ENCODE measurements at regions not wholly inside any gene's neighbourhood (a gene's known extent, or its start where the extent isn't known, plus 50 kb on each side); places are given as distances from the start of the nearest gene placed in this dataset.
"Not testable (repeated sequence)": the region's sequence is repeated elsewhere in the genome, so short reads cannot be mapped to it uniquely, and the experiment has no call there.

DNA sequence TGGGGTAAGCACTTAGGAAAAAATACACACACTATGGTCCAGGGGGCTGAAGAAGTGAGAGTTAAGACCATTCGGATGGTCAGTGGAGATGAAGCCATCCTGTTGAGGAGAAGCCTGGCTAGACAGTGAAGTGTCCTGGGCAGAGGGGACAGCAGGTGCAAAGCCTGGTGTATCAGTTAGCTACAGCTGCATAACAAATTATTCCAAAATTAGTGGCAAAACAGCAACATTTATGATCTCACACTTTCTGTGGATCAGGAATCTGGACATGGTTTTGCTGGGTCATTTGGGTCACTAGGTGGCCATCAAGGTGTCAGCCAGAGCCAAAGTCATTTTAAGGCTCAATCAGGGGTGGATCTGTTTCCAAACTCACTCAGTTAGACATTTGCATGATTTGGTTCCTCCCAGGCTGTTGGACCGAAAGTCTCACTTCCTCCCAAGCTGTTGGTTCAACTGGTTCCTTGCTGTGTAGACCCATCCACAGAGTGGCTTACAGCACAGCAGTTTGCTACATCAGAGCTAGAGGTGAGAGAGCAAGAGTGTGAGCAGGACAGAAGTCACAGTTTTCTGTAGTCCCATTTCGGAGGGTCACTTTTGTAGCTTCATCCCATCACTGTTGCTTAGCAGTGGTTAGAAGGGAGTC lies 80.1 kb upstream of the ALX4 start:
- H3K9me3 Mint-ChIP-seq: peaks cover 0 to 9% (median 7%) of the 10 kb centered on the region in 5 donors

DNA sequence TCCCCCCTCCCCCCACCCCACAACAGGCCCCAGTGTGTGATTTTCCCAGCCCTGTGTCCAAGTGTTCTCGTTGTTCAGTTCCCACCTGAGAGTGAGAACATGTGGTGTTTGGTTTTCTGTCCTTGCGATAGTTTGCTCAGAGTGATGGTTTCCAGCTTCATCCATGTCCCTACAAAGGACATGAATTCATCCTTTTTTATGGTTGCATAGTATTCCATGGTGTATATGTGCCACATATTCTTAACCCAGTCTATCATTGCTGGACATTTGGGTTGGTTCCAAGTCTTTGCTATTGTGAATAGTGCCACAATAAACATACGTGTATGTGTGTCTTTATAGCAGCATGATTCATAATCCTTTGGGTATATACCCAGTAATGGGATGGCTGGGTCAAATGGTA lies 81.1 kb upstream of the ALX4 start:
- H3K4me3 Mint-ChIP-seq; H3K36me3 ChIP-seq (ENCODE audit: insufficient read depth, low read length); H3K27ac Mint-ChIP-seq; CTCF ChIA-PET; H3K4me3 ChIP-seq (ENCODE audit: low read length); H3K4me1 ChIP-seq (ENCODE audit: insufficient read depth, low read length); H3K9me3 ChIP-seq (ENCODE audit: low read length); H3K9me3 Mint-ChIP-seq; H3K4me1 Mint-ChIP-seq; H3K27me3 ChIP-seq (ENCODE audit: insufficient read depth, low read length, poor library complexity, severe bottlenecking); H3K36me3 Mint-ChIP-seq; H3K27ac ChIP-seq (ENCODE audit: low read depth, low read length); POLR2A ChIA-PET; DNase-seq: not testable (repeated sequence)
- peaks cover 12 to 31% of the 10 kb centered on the region in 2 donors for H3K27me3 Mint-ChIP-seq

More for the DNA sequence above, 80.1 kb upstream of the ALX4 start:
- Histone ChIP-seq H3K4me1 (ENCODE audit: insufficient read depth, low read length) (no peaks in the 10 kb centered on the region), H3K9me3 (ENCODE audit: low read length) (no peaks in the 10 kb centered on the region), H3K4me3 (ENCODE audit: low read length) (no peak overlapping the region), H3K36me3 (ENCODE audit: insufficient read depth, low read length) (no peaks in the 10 kb centered on the region), H3K27me3 (ENCODE audit: insufficient read depth, low read length, poor library complexity, severe bottlenecking) (no peaks in the 10 kb centered on the region), H3K27ac (ENCODE audit: low read depth, low read length) (no peak overlapping the region)
- Mint-ChIP-seq H3K27ac (no peak overlapping the region), H3K27me3 (peaks cover 9 to 30% of the 10 kb centered on the region in 2 donors), H3K4me1 (no peaks in the 10 kb centered on the region), H3K4me3 (no peak overlapping the region), H3K36me3 (no peaks in the 10 kb centered on the region)
- POLR2A ChIA-PET: no interaction called here
- CTCF ChIA-PET: no interaction called here
- no peak for DNase-seq

DNA sequence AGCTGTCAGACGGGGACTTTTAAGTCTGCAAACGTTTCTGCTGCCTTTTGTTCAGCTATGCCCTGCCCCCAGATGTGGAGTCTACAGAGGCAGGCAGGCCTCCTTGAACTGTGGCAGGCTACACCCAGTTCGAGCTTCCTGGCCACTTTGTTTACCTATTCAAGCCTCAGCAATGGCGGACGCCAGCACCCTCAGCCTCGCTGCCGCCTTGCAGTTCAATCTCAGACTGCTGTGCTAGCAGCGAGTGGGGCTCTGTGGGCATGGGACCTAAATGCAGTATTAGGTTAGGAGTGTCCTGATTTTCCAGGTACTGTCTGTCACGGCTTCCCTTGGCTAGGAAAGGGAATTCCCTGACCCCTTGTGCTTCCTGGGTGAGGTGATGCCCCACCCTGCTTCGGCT lies 86.8 kb upstream of the ALX4 start:
- CTCF ChIA-PET; H3K9me3 ChIP-seq (ENCODE audit: low read length); H3K4me1 ChIP-seq (ENCODE audit: insufficient read depth, low read length); H3K27me3 ChIP-seq (ENCODE audit: insufficient read depth, low read length, poor library complexity, severe bottlenecking); H3K27ac ChIP-seq (ENCODE audit: low read depth, low read length); H3K9me3 Mint-ChIP-seq; H3K4me3 ChIP-seq (ENCODE audit: low read length); H3K4me1 Mint-ChIP-seq; DNase-seq; POLR2A ChIA-PET; H3K4me3 Mint-ChIP-seq; H3K27ac Mint-ChIP-seq; H3K36me3 Mint-ChIP-seq; H3K36me3 ChIP-seq (ENCODE audit: insufficient read depth, low read length): not testable (repeated sequence)
- peaks cover 12 to 28% of the 10 kb centered on the region in 2 donors for H3K27me3 Mint-ChIP-seq

DNA sequence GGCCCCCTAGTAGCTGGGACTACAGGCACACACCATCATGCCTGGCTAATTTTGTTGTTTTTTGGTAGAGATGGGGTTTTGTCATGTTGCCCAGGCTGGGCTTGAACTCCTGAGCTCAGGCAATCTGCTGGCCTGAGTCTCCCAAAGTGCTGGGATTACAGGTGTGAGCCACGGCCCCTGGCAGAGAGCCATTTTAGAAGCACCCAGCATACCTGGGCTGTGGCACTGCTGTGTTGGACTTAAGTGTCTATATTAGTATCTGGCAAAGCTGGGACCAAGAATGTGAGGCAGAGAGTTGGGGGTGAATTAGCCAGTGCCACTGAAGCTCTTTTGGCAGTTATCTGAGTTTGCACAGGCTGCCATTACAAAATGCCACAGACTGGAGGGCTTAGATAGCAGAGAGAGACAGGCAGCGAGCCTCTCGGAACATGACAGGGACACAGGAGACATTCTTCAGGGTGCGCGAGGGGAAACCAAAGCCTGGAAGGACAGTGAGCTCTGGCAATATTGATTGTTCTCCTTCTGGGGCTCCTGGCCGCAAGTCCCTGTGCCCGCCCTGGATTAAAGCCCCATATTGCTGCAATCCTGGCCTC lies 87.7 kb upstream of the ALX4 start:
- Mint-ChIP-seq H3K36me3 (no peaks in the 10 kb centered on the region), H3K27ac (no peak overlapping the region), H3K4me3 (no peak overlapping the region), H3K4me1 (no peaks in the 10 kb centered on the region), H3K27me3 (peaks cover 10 to 28% of the 10 kb centered on the region in 2 donors), H3K9me3 (peaks cover 0 to 2% (median under 1%) of the 10 kb centered on the region in 5 donors)
- Histone ChIP-seq H3K4me1 (ENCODE audit: insufficient read depth, low read length) (no peaks in the 10 kb centered on the region), H3K4me3 (ENCODE audit: low read length) (no peak overlapping the region), H3K36me3 (ENCODE audit: insufficient read depth, low read length) (no peaks in the 10 kb centered on the region), H3K27ac (ENCODE audit: low read depth, low read length) (no peak overlapping the region), H3K9me3 (ENCODE audit: low read length) (no peaks in the 10 kb centered on the region), H3K27me3 (ENCODE audit: insufficient read depth, low read length, poor library complexity, severe bottlenecking) (no peaks in the 10 kb centered on the region)
- no peak for DNase-seq
- ChIA-PET POLR2A (no interaction called here), CTCF (no interaction called here)

DNA sequence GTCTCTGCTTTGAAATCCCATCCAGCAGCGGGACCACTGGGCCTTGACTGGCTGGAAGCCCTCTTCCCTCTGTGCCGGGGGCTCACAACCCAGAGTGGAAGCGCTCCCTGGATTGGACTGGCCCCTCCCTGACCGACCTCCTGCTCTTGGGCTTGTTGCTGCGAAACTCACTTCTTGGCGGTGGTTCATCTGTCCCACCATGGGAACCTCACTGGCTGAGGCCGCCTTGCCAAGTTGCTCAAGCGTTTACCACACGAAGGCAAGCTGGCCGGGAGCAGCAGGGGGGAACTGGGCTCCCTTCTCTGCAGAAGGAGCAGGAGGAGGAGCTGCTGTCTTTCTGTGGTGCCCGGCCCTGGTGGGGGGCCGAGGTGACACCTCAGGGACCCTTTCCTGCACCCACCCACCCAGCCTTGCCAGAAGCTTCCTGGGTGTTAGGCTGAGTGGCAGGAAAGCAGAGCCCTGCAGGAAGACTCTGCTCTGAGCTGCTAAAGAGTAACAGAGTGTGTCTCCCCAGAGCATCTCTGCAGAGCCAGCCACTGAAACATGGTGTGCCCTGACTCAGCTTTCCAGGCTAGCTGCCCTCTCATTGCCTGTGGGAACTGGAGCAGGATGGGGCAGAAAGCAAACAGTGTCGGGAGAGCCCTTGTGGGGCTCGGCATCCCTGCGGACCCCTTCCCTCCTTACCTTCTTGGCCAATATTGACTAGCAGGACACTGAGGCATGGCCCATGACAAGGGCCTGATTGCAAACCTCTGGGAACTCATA lies 88.5 kb upstream of the ALX4 start:
- Mint-ChIP-seq H3K4me1 (no peaks in the 10 kb centered on the region), H3K9me3 (peaks cover 0 to 2% (median 0%) of the 10 kb centered on the region in 5 donors), H3K36me3 (no peaks in the 10 kb centered on the region), H3K27me3 (peaks cover 10 to 33% of the 10 kb centered on the region in 2 donors), H3K4me3 (no peak overlapping the region), H3K27ac (no peak overlapping the region)
- Histone ChIP-seq H3K36me3 (ENCODE audit: insufficient read depth, low read length) (no peaks in the 10 kb centered on the region), H3K27ac (ENCODE audit: low read depth, low read length) (no peak overlapping the region), H3K4me3 (ENCODE audit: low read length) (no peak overlapping the region), H3K27me3 (ENCODE audit: insufficient read depth, low read length, poor library complexity, severe bottlenecking) (no peaks in the 10 kb centered on the region), H3K4me1 (ENCODE audit: insufficient read depth, low read length) (no peaks in the 10 kb centered on the region), H3K9me3 (ENCODE audit: low read length) (no peaks in the 10 kb centered on the region)
- ChIA-PET POLR2A (no interaction called here), CTCF (no interaction called here)
- DNase-seq: no peak

DNA sequence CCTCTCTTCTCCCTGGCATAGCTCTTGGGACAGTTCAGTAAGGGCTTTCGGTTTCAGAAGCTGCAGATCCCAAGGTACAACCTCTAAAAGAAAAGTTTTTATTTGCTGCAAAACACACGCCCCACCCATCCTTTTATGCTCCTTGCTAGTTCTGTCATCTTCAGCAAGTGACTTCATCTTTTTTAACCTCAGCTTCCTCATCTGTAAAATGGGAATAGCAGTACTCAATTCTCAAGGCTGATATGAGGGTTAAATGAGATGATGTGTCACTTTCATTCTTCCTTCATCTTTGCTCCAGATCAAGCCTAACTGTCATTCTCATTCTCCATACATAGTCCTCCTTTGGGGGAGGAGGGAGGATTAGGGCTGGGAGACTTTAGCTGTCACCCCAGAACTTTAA lies 90.0 kb upstream of the ALX4 start:
- no peak for DNase-seq
- no peaks in the 10 kb centered on the region for H3K36me3 ChIP-seq (ENCODE audit: insufficient read depth, low read length)

DNA sequence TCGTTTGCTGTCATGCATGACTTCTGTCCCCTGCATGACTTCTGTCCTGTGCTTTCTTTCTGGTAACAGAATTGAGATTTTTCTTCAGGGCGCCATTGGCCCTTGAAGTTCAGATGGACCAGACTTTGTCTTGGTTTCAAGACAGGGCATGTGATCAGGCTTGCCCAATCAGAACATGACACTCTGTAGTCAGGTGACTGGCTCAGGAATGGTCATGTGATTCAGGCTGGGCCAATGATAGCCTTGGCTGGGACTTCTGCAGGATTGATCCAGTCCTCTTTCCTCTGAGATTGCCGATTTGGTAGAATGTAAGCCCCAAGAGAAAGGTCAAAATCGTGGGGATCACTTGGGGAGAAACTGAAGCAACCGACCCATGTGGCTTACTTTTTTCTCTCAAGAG lies 90.5 kb upstream of the ALX4 start:
- Histone ChIP-seq H3K9me3 (ENCODE audit: low read length) (no peaks in the 10 kb centered on the region), H3K27ac (ENCODE audit: low read depth, low read length) (no peak overlapping the region), H3K4me1 (ENCODE audit: insufficient read depth, low read length) (no peaks in the 10 kb centered on the region), H3K36me3 (ENCODE audit: insufficient read depth, low read length) (no peaks in the 10 kb centered on the region), H3K27me3 (ENCODE audit: insufficient read depth, low read length, poor library complexity, severe bottlenecking) (peaks cover 6% of the 10 kb centered on the region), H3K4me3 (ENCODE audit: low read length) (no peak overlapping the region)
- POLR2A ChIA-PET: no interaction called here
- CTCF ChIA-PET: no interaction called here
- DNase-seq: no peak
- no peaks in the 10 kb centered on the region for H3K4me1 Mint-ChIP-seq
- H3K9me3 Mint-ChIP-seq: no peaks in the 10 kb centered on the region
- peaks cover 13 to 37% of the 10 kb centered on the region in 2 donors for H3K27me3 Mint-ChIP-seq
- H3K36me3 Mint-ChIP-seq: no peaks in the 10 kb centered on the region
- no peak overlapping the region for H3K4me3 Mint-ChIP-seq
- no peak overlapping the region for H3K27ac Mint-ChIP-seq

More for the DNA sequence above, 90.0 kb upstream of the ALX4 start:
- H3K4me1 Mint-ChIP-seq: no peaks in the 10 kb centered on the region
- Histone ChIP-seq H3K27me3 (ENCODE audit: insufficient read depth, low read length, poor library complexity, severe bottlenecking) (peaks cover 6% of the 10 kb centered on the region), H3K27ac (ENCODE audit: low read depth, low read length) (no peak overlapping the region), H3K4me3 (ENCODE audit: low read length) (no peak overlapping the region), H3K9me3 (ENCODE audit: low read length) (no peaks in the 10 kb centered on the region), H3K4me1 (ENCODE audit: insufficient read depth, low read length) (no peaks in the 10 kb centered on the region)
- no peak overlapping the region for H3K27ac Mint-ChIP-seq
- H3K27me3 Mint-ChIP-seq: peaks cover 13 to 34% of the 10 kb centered on the region in 2 donors
- ChIA-PET POLR2A (no interaction called here), CTCF (no interaction called here)
- no peak overlapping the region for H3K4me3 Mint-ChIP-seq
- H3K9me3 Mint-ChIP-seq: no peaks in the 10 kb centered on the region
- H3K36me3 Mint-ChIP-seq: no peaks in the 10 kb centered on the region

DNA sequence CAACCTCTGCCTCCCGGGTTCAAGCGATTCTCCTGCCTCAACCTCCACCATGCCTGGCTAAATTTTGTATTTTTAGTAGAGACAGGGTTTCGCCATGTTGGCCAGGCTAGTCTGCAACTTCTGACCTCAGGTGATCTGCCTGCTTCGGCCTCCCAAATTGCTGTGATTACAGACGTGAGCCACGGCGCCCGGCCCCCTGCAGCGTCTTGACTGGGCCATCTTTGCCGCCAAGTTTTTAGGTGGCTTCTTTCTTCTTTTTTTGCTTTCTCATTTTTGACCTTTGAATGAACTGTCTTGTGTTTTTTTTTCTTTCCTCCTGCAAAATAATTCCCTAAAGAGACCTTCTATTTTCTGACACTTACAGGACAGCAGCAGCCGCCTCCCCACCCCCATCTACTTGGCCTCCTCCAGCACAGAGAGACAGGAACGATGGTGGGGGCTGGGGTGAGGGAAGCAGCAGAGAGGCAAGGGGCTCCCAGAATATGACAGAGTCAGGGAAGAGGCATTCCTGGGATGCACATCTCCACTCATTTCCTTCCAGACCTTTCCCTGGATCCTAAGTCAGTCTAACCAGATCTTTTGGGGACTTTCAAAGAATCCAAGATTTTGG lies 92.6 kb upstream of the ALX4 start:
- Mint-ChIP-seq H3K27ac (no peak overlapping the region), H3K27me3 (peaks cover 6 to 38% of the 10 kb centered on the region in 2 donors), H3K9me3 (no peaks in the 10 kb centered on the region), H3K4me1 (no peaks in the 10 kb centered on the region), H3K36me3 (no peaks in the 10 kb centered on the region), H3K4me3 (no peak overlapping the region)
- Histone ChIP-seq H3K36me3 (ENCODE audit: insufficient read depth, low read length) (no peaks in the 10 kb centered on the region), H3K9me3 (ENCODE audit: low read length) (no peaks in the 10 kb centered on the region), H3K4me1 (ENCODE audit: insufficient read depth, low read length) (no peaks in the 10 kb centered on the region), H3K27ac (ENCODE audit: low read depth, low read length) (no peak overlapping the region), H3K4me3 (ENCODE audit: low read length) (no peak overlapping the region), H3K27me3 (ENCODE audit: insufficient read depth, low read length, poor library complexity, severe bottlenecking) (peaks cover 6% of the 10 kb centered on the region)
- CTCF ChIA-PET: no interaction called here
- no peak for DNase-seq
- POLR2A ChIA-PET: no interaction called here

Data from CD8-positive, alpha-beta memory T cell (primary cell).